ENCODE measurements at regions not wholly inside any gene's neighbourhood (a gene's known extent, or its start where the extent isn't known, plus 50 kb on each side); places are given as distances from the start of the nearest gene placed in this dataset.

GRCh38 chr3:30501526-30501925, 104.9 kb upstream of the TGFBR2 start:
- TF ChIP-seq, protein P1, sequence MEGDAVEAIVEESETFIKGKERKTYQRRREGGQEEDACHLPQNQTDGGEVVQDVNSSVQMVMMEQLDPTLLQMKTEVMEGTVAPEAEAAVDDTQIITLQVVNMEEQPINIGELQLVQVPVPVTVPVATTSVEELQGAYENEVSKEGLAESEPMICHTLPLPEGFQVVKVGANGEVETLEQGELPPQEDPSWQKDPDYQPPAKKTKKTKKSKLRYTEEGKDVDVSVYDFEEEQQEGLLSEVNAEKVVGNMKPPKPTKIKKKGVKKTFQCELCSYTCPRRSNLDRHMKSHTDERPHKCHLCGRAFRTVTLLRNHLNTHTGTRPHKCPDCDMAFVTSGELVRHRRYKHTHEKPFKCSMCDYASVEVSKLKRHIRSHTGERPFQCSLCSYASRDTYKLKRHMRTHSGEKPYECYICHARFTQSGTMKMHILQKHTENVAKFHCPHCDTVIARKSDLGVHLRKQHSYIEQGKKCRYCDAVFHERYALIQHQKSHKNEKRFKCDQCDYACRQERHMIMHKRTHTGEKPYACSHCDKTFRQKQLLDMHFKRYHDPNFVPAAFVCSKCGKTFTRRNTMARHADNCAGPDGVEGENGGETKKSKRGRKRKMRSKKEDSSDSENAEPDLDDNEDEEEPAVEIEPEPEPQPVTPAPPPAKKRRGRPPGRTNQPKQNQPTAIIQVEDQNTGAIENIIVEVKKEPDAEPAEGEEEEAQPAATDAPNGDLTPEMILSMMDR (IDR thresholded peaks at IDR 0.05; ENCODE audit: poor library complexity), result no peak
- TF ChIP-seq EZH2 (IDR thresholded peaks at IDR 0.05; ENCODE audit: borderline replicate concordance) (no peak), EZH2phosphoT487 (IDR thresholded peaks at IDR 0.05; ENCODE audit: low read depth, severe bottlenecking, unreplicated experiment) (no peak)

Data from hepatocyte (in vitro differentiated cells).